GM10248 (cell line): ENCODE measurements at regions not wholly inside any gene's neighbourhood (a gene's known extent, or its start where the extent isn't known, plus 50 kb on each side); places are given as distances from the start of the nearest gene placed in this dataset.

Source experiments
- CTCF ChIA-PET: fragments of 300-600 bp; sonication (Branson Sonifier 250); formaldehyde crosslinking; extraction: SDS; loops from one replicate; lab custom pipeline; 2021; ENCODE audit warnings: antibody characterized with exemption; lab: Yijun Ruan, JAX
- POLR2A ChIA-PET: fragments of 350-650 bp; sonication (Branson Sonifier 250); formaldehyde crosslinking; extraction: SDS; loops from one replicate; lab custom pipeline; 2020; ENCODE audit warnings: antibody characterized with exemption; lab: Yijun Ruan, JAX
- DNase-seq: peaks from one replicate; pipeline ENCODE4 v3.0.0; 2012; ENCODE audit errors: extremely low spot score
- CTCF ChIP-seq: IDR thresholded peaks from 2 replicates; pipeline ENCODE4 v1.5.1; 2012; ENCODE audit warnings: mild to moderate bottlenecking, low read depth; ENCODE audit errors: extremely low read depth, missing control alignments, control extremely low read depth

- ChIA-PET POLR2A (no interaction called here), CTCF (interaction anchor here (0.8 to 1.0 kb wide), 2 partner anchors 12 to 28 kb away, joined by 3 read pairs; no protein-coding TSS in a partner anchor)
- DNase-seq: no peak
- no peak for TF ChIP-seq CTCF
Observed at GRCh38 chr20:24718277-24718676, 230.8 kb upstream of the CST7 start.

- no peak for TF ChIP-seq CTCF
- CTCF ChIA-PET: interaction anchor here (0.8 to 1.0 kb wide), 2 partner anchors 12 to 28 kb away, joined by 3 read pairs; no protein-coding TSS in a partner anchor
Observed at GRCh38 chr20:24718696-24719095, 230.4 kb upstream of the CST7 start.

GRCh38 chr20:24720957-24721356 lies 228.1 kb upstream of the CST7 start:
- ChIA-PET CTCF (no interaction called here), POLR2A (no interaction called here)
- no peak for DNase-seq
- TF ChIP-seq CTCF: no peak

More at GRCh38 chr20:24718696-24719095, 230.4 kb upstream of the CST7 start:
- POLR2A ChIA-PET: no interaction called here
- no peak for DNase-seq

- ChIA-PET CTCF (interaction anchor here (1.4 to 2.1 kb wide), 3 partner anchors 8 to 17 kb away, joined by 3 to 5 read pairs (median 4); no protein-coding TSS in a partner anchor), POLR2A (no interaction called here)
- TF ChIP-seq CTCF: no peak
- no peak for DNase-seq
Observed at GRCh38 chr20:24721891-24722568, 227.0 kb upstream of the CST7 start.

GRCh38 chr20:24722586-24722985 lies 226.5 kb upstream of the CST7 start:
- POLR2A ChIA-PET: no interaction called here
- no peak for DNase-seq
- CTCF ChIA-PET: interaction anchor here (1.4 to 2.1 kb wide), 3 partner anchors 9 to 18 kb away, joined by 3 to 5 read pairs (median 4); no protein-coding TSS in a partner anchor
- TF ChIP-seq CTCF: no peak

- ChIA-PET POLR2A (no interaction called here), CTCF (interaction anchor here (1.4 to 2.1 kb wide), 3 partner anchors 10 to 19 kb away, joined by 3 to 5 read pairs (median 4); no protein-coding TSS in a partner anchor)
- no peak for DNase-seq
- no peak for TF ChIP-seq CTCF
Observed at GRCh38 chr20:24723186-24723585, 225.9 kb upstream of the CST7 start.
